ENCODE measurements at regions not wholly inside any gene's neighbourhood (a gene's known extent, or its start where the extent isn't known, plus 50 kb on each side); places are given as distances from the start of the nearest gene placed in this dataset.

GRCh38 chr3:117998071-117998470 lies 1036.6 kb downstream of the IGSF11 start:
- in situ Hi-C loops (cut with HindIII; ENCODE audit: low sequenced_read_pairs) = no loop called here
- peak; percentile 24 for DNase-seq (ENCODE audit: low read depth, low spot score)
- TF ChIP-seq CTCF (IDR thresholded peaks at IDR 0.05; ENCODE audit: low read depth, low read length) = no peak
- no peak overlapping the region for H3K4me3 ChIP-seq (ENCODE audit: low read depth, low read length)

GRCh38 chr3:118000219-118000618 lies 1034.4 kb downstream of the IGSF11 start:
- DNase-seq (ENCODE audit: low read depth, low spot score) = no peak
- H3K4me3 ChIP-seq (ENCODE audit: low read depth, low read length) = no peak overlapping the region
- in situ Hi-C loops (cut with HindIII; ENCODE audit: low sequenced_read_pairs) = no loop called here
- no peak for TF ChIP-seq CTCF (IDR thresholded peaks at IDR 0.05; ENCODE audit: low read depth, low read length)

GRCh38 chr3:118001380-118001779 lies 1033.3 kb downstream of the IGSF11 start:
- no peak overlapping the region for H3K4me3 ChIP-seq (ENCODE audit: low read depth, low read length)
- TF ChIP-seq CTCF (IDR thresholded peaks at IDR 0.05; ENCODE audit: low read depth, low read length) = no peak
- in situ Hi-C loops (cut with HindIII; ENCODE audit: low sequenced_read_pairs) = no loop called here
- no peak for DNase-seq (ENCODE audit: low read depth, low spot score)

- TF ChIP-seq CTCF (IDR thresholded peaks at IDR 0.05; ENCODE audit: low read depth, low read length) = no peak
- H3K4me3 ChIP-seq (ENCODE audit: low read depth, low read length) = no peak overlapping the region
- in situ Hi-C loops (cut with HindIII; ENCODE audit: low sequenced_read_pairs) = no loop called here
These were observed 1022.7 kb downstream of the IGSF11 start for GRCh38 chr3:118011910-118012309.

GRCh38 chr3:118029049-118029448 lies 1005.6 kb downstream of the IGSF11 start:
- peak; percentile 0 for DNase-seq (ENCODE audit: low read depth, low spot score)

More at GRCh38 chr3:118011910-118012309, 1022.7 kb downstream of the IGSF11 start:
- no peak for DNase-seq (ENCODE audit: low read depth, low spot score)

GRCh38 chr3:118036215-118036614 lies 998.4 kb downstream of the IGSF11 start:
- no peak for TF ChIP-seq CTCF (IDR thresholded peaks at IDR 0.05; ENCODE audit: low read depth, low read length)
- H3K4me3 ChIP-seq (ENCODE audit: low read depth, low read length) = no peak overlapping the region
- in situ Hi-C loops (cut with HindIII; ENCODE audit: low sequenced_read_pairs) = no loop called here
- DNase-seq (ENCODE audit: low read depth, low spot score) = no peak

More at GRCh38 chr3:118029049-118029448, 1005.6 kb downstream of the IGSF11 start:
- no peak for TF ChIP-seq CTCF (IDR thresholded peaks at IDR 0.05; ENCODE audit: low read depth, low read length)
- in situ Hi-C loops (cut with HindIII; ENCODE audit: low sequenced_read_pairs) = no loop called here
- no peak overlapping the region for H3K4me3 ChIP-seq (ENCODE audit: low read depth, low read length)

GRCh38 chr3:118055381-118055780 lies 979.3 kb downstream of the IGSF11 start:
- no peak for DNase-seq (ENCODE audit: low read depth, low spot score)
- H3K4me3 ChIP-seq (ENCODE audit: low read depth, low read length) = no peak overlapping the region
- in situ Hi-C loops (cut with HindIII; ENCODE audit: low sequenced_read_pairs) = no loop called here
- no peak for TF ChIP-seq CTCF (IDR thresholded peaks at IDR 0.05; ENCODE audit: low read depth, low read length)

All from astrocyte of the spinal cord (primary cell).